ENCODE measurements at regions not wholly inside any gene's neighbourhood (a gene's known extent, or its start where the extent isn't known, plus 50 kb on each side); places are given as distances from the start of the nearest gene placed in this dataset.

- no peak for DNase-seq (ENCODE audit: low read depth)
- H3K4me3 ChIP-seq (ENCODE audit: low read depth, low read length), result no peak overlapping the region
- no peak for TF ChIP-seq CTCF (IDR thresholded peaks at IDR 0.05; ENCODE audit: insufficient read depth, low read length)
Observed at GRCh38 chr15:80308002-80308401, 56.0 kb upstream of the CTXND1 start.

GRCh38 chr15:80309769-80310384, 57.9 kb upstream of the CTXND1 start:
- no peak overlapping the region for H3K4me3 ChIP-seq (ENCODE audit: low read depth, low read length)
- peak; percentile 57 for TF ChIP-seq CTCF (IDR thresholded peaks at IDR 0.05; ENCODE audit: insufficient read depth, low read length)
- peak; percentile 42 for DNase-seq (ENCODE audit: low read depth)

DNA sequence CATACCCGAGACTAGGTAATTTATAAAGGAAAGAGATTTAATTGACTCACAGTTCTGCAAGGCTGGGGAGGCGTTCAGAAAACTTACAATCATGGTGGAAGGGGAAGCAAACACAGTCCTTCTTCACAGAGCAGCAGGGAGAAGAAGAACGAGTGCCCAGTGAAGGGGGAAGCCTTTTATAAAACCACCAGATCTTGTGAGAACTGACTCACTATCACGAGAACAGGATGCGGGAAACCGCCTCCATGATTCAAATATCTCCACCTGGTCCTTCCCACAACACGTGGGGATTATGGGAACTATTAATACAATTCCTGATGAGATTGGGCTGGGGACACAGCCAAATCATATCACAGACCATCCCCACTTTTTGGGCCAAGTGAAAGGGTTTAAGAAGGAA, 58.8 kb upstream of the CTXND1 start:
- no peak overlapping the region for H3K4me3 ChIP-seq (ENCODE audit: low read depth, low read length)
- no peak for DNase-seq (ENCODE audit: low read depth)
- no peak for TF ChIP-seq CTCF (IDR thresholded peaks at IDR 0.05; ENCODE audit: insufficient read depth, low read length)

DNA sequence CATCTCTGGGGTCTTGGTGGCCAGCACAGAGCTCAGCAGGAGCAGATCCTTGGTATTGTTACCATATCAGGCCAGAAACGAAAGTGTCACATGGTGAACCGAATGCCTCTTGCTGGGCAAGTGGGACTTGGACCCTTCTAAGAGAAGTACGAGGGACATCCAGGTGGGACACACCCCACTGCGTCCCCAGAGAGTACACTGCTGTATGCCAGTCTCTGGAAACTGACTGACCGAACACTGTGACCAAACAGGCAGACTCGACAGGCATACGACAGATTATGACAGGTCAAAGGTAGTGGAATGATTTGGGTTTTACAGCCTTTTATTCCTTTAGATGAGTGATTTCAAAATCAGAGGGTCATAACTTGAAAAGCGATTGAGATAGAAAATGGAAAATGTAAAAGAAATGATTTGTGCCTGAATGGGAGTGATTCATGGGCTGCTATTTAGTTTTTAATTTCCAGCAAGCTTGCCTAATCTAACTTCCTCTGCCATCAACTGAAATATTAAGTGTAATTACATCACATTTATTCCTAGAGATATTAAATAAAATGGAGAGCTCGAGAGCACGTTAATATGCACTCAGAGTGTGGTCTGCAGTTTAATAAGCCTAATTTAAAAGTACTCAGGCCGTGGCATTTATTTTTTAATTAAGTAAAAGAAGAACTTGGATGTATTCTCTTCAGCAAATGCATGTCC, 63.4 kb upstream of the CTXND1 start:
- DNase-seq (ENCODE audit: low read depth), result no peak
- no peak for TF ChIP-seq CTCF (IDR thresholded peaks at IDR 0.05; ENCODE audit: insufficient read depth, low read length)

GRCh38 chr15:80317389-80318182, 65.6 kb upstream of the CTXND1 start:
- no peak for TF ChIP-seq CTCF (IDR thresholded peaks at IDR 0.05; ENCODE audit: insufficient read depth, low read length)
- DNase-seq (ENCODE audit: low read depth), result peak; percentile 83
- no peak overlapping the region for H3K4me3 ChIP-seq (ENCODE audit: low read depth, low read length)

More for the DNA sequence above, 63.4 kb upstream of the CTXND1 start:
- no peak overlapping the region for H3K4me3 ChIP-seq (ENCODE audit: low read depth, low read length)

- H3K4me3 ChIP-seq (ENCODE audit: low read depth, low read length), result no peak overlapping the region
- TF ChIP-seq CTCF (IDR thresholded peaks at IDR 0.05; ENCODE audit: insufficient read depth, low read length), result no peak
- no peak for DNase-seq (ENCODE audit: low read depth)
Observed at GRCh38 chr15:80321853-80322252, 69.8 kb upstream of the CTXND1 start.

All from fibroblast of the aortic adventitia (primary cell).